ENCODE measurements at regions not wholly inside any gene's neighbourhood (a gene's known extent, or its start where the extent isn't known, plus 50 kb on each side); places are given as distances from the start of the nearest gene placed in this dataset.

- no peak for DNase-seq
- H3K4me3 ChIP-seq = no peak overlapping the region
- no peak overlapping the region for H3K27ac ChIP-seq
- TF ChIP-seq EP300 (IDR thresholded peaks at IDR 0.05) = no peak
- no peak for TF ChIP-seq POLR2A (IDR thresholded peaks at IDR 0.05)
- TF ChIP-seq CTCF (IDR thresholded peaks at IDR 0.05) = no peak
- no peak for TF ChIP-seq POLR2AphosphoS5 (IDR thresholded peaks at IDR 0.05)
- peaks cover 2 to 18% (median 4%) of the 10 kb centered on the region in 3 donors for H3K27me3 ChIP-seq
- H3K9me3 ChIP-seq = no peaks in the 10 kb centered on the region
- H3K36me3 ChIP-seq = no peaks in the 10 kb centered on the region
- no peaks in the 10 kb centered on the region for H3K4me1 ChIP-seq
- 63 to 82% methylated on average over 15 of the region's 15 CpGs for WGBS, 2 donors
- intact Hi-C loops (cut with DNase I) = no loop called here
Observed at GRCh38 chr17:73747221-73748002, 103.2 kb upstream of the SDK2 start.

- intact Hi-C loops (cut with DNase I) = no loop called here
- H3K4me1 ChIP-seq = no peaks in the 10 kb centered on the region
- H3K36me3 ChIP-seq = no peaks in the 10 kb centered on the region
- H3K4me3 ChIP-seq = no peak overlapping the region
- H3K27me3 ChIP-seq = peaks cover 0 to 10% (median 0%) of the 10 kb centered on the region in 3 donors
- H3K9me3 ChIP-seq = no peaks in the 10 kb centered on the region
- no peak for DNase-seq
- 80 to 81% methylated on average over 18 of the region's 18 CpGs for WGBS, 2 donors
- no peak overlapping the region for H3K27ac ChIP-seq
- TF ChIP-seq POLR2AphosphoS5 (IDR thresholded peaks at IDR 0.05) (no peak), CTCF (IDR thresholded peaks at IDR 0.05) (no peak), EP300 (IDR thresholded peaks at IDR 0.05) (no peak), POLR2A (IDR thresholded peaks at IDR 0.05) (no peak)
Observed at GRCh38 chr17:73748508-73748907, 104.3 kb upstream of the SDK2 start.

DNA sequence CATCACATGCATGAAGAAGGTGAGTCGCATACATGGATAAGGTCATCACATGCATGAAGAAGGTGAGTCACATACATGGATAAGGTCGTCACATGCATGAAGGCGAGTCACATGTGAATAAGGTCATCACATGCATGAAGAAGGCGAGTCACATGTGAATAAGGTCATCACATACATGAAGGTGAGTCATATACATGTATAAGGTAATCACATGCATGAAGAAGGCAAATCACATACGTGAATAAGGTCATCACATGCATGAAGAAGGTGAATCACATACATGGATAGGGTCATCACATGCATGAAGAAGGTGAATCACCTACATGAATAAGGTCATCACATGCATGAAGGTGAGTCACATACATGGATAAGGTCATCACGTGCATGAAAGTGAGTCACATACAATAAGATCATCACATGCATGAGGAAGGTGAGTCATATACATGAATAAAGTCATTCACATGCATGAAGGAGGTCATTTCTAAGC is 105.1 kb upstream of the SDK2 start:
- Histone ChIP-seq H3K36me3 (no peaks in the 10 kb centered on the region), H3K27ac (no peak overlapping the region), H3K9me3 (no peaks in the 10 kb centered on the region), H3K4me3 (no peak overlapping the region), H3K4me1 (no peaks in the 10 kb centered on the region), H3K27me3 (peaks cover 0 to 5% (median 0%) of the 10 kb centered on the region in 3 donors)
- WGBS, 2 donors = 80% methylated on average over 6 of the region's 6 CpGs
- TF ChIP-seq POLR2A (IDR thresholded peaks at IDR 0.05) = no peak
- no peak for TF ChIP-seq POLR2AphosphoS5 (IDR thresholded peaks at IDR 0.05)
- intact Hi-C loops (cut with DNase I) = no loop called here
- DNase-seq = no peak

GRCh38 chr17:73749928-73750605 is 105.8 kb upstream of the SDK2 start:
- Histone ChIP-seq H3K4me1 (no peaks in the 10 kb centered on the region), H3K27me3 (peaks cover 0 to 6% (median 0%) of the 10 kb centered on the region in 3 donors), H3K27ac (no peak overlapping the region), H3K4me3 (no peak overlapping the region), H3K36me3 (no peaks in the 10 kb centered on the region), H3K9me3 (no peaks in the 10 kb centered on the region)
- intact Hi-C loops (cut with DNase I) = no loop called here
- no peak for DNase-seq
- 79% methylated on average over 16 of the region's 16 CpGs for WGBS, 2 donors
- TF ChIP-seq EP300 (IDR thresholded peaks at IDR 0.05) (no peak), POLR2AphosphoS5 (IDR thresholded peaks at IDR 0.05) (no peak), POLR2A (IDR thresholded peaks at IDR 0.05) (no peak), CTCF (IDR thresholded peaks at IDR 0.05) (no peak)

DNA sequence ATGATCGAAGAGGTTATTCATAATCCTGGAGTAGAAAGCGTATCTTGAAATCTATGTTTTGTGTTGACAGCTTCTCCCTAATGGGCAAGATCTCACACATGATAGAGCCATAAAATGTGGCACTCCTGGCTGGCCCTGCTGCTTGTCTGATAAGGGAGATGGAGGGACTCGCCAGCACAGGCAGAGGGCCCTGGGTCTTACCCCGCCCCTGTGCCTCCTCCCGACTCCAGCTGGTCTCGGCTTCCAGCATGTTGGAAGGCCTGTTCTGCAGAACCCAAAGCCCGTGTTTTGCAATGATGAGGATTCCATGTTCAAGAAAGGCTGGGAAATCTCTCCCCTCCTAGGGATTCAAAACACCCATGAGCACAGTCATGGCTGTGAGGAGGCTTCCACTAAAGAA is 106.7 kb upstream of the SDK2 start:
- peaks cover 0 to 8% (median 0%) of the 10 kb centered on the region in 3 donors for H3K27me3 ChIP-seq
- DNase-seq = no peak
- no peaks in the 10 kb centered on the region for H3K36me3 ChIP-seq
- H3K27ac ChIP-seq = no peak overlapping the region
- intact Hi-C loops (cut with DNase I) = no loop called here
- 18 to 57% methylated on average over 7 of the region's 7 CpGs for WGBS, 2 donors
- H3K4me3 ChIP-seq = no peak overlapping the region
- no peaks in the 10 kb centered on the region for H3K9me3 ChIP-seq
- TF ChIP-seq EP300 (IDR thresholded peaks at IDR 0.05) (no peak), CTCF (IDR thresholded peaks at IDR 0.05) (no peak), POLR2A (IDR thresholded peaks at IDR 0.05) (no peak), POLR2AphosphoS5 (IDR thresholded peaks at IDR 0.05) (no peak)
- no peaks in the 10 kb centered on the region for H3K4me1 ChIP-seq
